A549 (cell line): ENCODE measurements at regions not wholly inside any gene's neighbourhood (a gene's known extent, or its start where the extent isn't known, plus 50 kb on each side); places are given as distances from the start of the nearest gene placed in this dataset.

Experiments
- ATAC-seq, 2 experiments: fragments of 200-7000 bp in 1 of 2; fragments of >200 bp in 1 of 2; cut with Nextera tagmentation in 1 of 2; cut with Tn5 transposase in 1 of 2; 3 replicates each; pipeline versions ENCODE4 v1.8.0 to v1.9.1; 2018 to 2020; ENCODE audit warnings: mild to moderate bottlenecking in 1 of 2, moderate library complexity in 1 of 2
- CTCF ChIA-PET: fragments of 300-600 bp; sonication (Branson Sonifier 250); formaldehyde crosslinking; extraction: SDS; loops from one replicate; lab custom pipeline; 2021; ENCODE audit warnings: antibody characterized with exemption, inconsistent platforms; lab: Yijun Ruan, JAX
- POLR2A ChIA-PET: fragments of 350-600 bp; formaldehyde crosslinking; extraction: SDS; loops from one replicate; lab custom pipeline; 2021; ENCODE audit warnings: antibody characterized with exemption, inconsistent platforms; lab: Yijun Ruan, JAX
- DNase-seq, 2 experiments: peaks; one replicate each; pipeline versions ENCODE4 v3.0.0 to v3.0.0-alpha.2; 2011 to 2016; ENCODE audit warnings: low read depth in 1 of 2, low spot score in 1 of 2
- FAIRE-seq: peaks from 2 replicates; lab custom pipeline; 2011; peaks lifted over from hg19 to GRCh38; lab: Jason Lieb, UNC
- H3K27ac ChIP-seq, 2 experiments: fragments of >200 bp; sonication (Bioruptor Twin); formaldehyde crosslinking; 3 replicates each; pipeline ENCODE4 v1.5.1; 2016 to 2017
- H3K4me1 ChIP-seq: fragments of >200 bp; sonication (Bioruptor Twin); formaldehyde crosslinking; 3 replicates; pipeline ENCODE4 v1.6.1; 2016
- H3K4me2 ChIP-seq: fragments of >200 bp; sonication (Bioruptor Twin); formaldehyde crosslinking; 3 replicates; pipeline ENCODE4 v1.6.1; 2016
- H3K4me3 ChIP-seq: fragments of >200 bp; sonication (Bioruptor Twin); formaldehyde crosslinking; 3 replicates; pipeline ENCODE4 v1.5.1; 2016
- H3K9me3 ChIP-seq: fragments of >200 bp; sonication (Bioruptor Twin); formaldehyde crosslinking; 3 replicates; pipeline ENCODE4 v1.6.1; 2016
- BHLHE40 ChIP-seq: IDR thresholded peaks from 2 replicates; pipeline ENCODE4 v1.6.1; 2012; ENCODE audit warnings: low read depth, low read length, inconsistent platforms
- CBX2 ChIP-seq: fragments of 200-600 bp; sonication (generic); IDR thresholded peaks from 2 replicates; pipeline ENCODE4 v1.6.1; 2016; ENCODE audit warnings: low read depth, mild to moderate bottlenecking, borderline replicate concordance
- CHD4 ChIP-seq: fragments of 200-600 bp; sonication (generic); IDR thresholded peaks from 2 replicates; pipeline ENCODE4 v1.6.1; 2016; ENCODE audit warnings: antibody characterized with exemption, mild to moderate bottlenecking, borderline replicate concordance
- EHF ChIP-seq: fragments of 250-450 bp; sonication (Bioruptor Pico); IDR thresholded peaks from 2 replicates; pipeline ENCODE4 v1.5.0; 2020; ENCODE audit warnings: mild to moderate bottlenecking
- EHMT2 ChIP-seq: fragments of 200-600 bp; sonication (generic); IDR thresholded peaks from 2 replicates; pipeline ENCODE4 v1.6.1; 2016; ENCODE audit warnings: antibody characterized with exemption, low read depth, mild to moderate bottlenecking, moderate library complexity
- EP300 ChIP-seq, 2 experiments: fragments of >200 bp; sonication (Bioruptor Twin); formaldehyde crosslinking; IDR thresholded peaks; 2 replicates in 1 of 2; 3 replicates in 1 of 2; pipeline ENCODE4 v1.6.1; 2016 to 2017
- ESRRA ChIP-seq: fragments of 150-350 bp; IDR thresholded peaks from 2 replicates; pipeline ENCODE4 v1.6.1; 2014; ENCODE audit warnings: mild to moderate bottlenecking, low read length, borderline replicate concordance
- FOSB ChIP-seq: fragments of 250-450 bp; sonication (Bioruptor Pico); IDR thresholded peaks from 2 replicates; pipeline ENCODE4 v1.5.0; 2020; ENCODE audit warnings: mild to moderate bottlenecking, moderate library complexity
- FOSL2 ChIP-seq, 2 experiments: fragments of 450-650 bp in 1 of 2; fragments of >200 bp in 1 of 2; sonication (Bioruptor Twin) in 1 of 2; formaldehyde crosslinking; IDR thresholded peaks; 2 replicates each; pipeline versions ENCODE4 v1.5.0 to v1.6.1; 2016 to 2020; ENCODE audit warnings: mild to moderate bottlenecking in 1 of 2, moderate library complexity in 1 of 2
- FOXS1 ChIP-seq: fragments of 250-450 bp; sonication (Bioruptor Pico); IDR thresholded peaks from 2 replicates; pipeline ENCODE4 v1.5.0; 2020; ENCODE audit warnings: mild to moderate bottlenecking, moderate library complexity
- HEYL ChIP-seq: fragments of 250-450 bp; sonication (Bioruptor Pico); IDR thresholded peaks from 2 replicates; pipeline ENCODE4 v1.8.0; 2021; ENCODE audit warnings: mild to moderate bottlenecking, moderate library complexity
- HMGXB4 ChIP-seq: fragments of 250-450 bp; sonication (Bioruptor Pico); IDR thresholded peaks from 2 replicates; pipeline ENCODE4 v1.5.0; 2021; ENCODE audit warnings: mild to moderate bottlenecking, moderate library complexity, borderline replicate concordance
- HOXA7 ChIP-seq: fragments of 250-450 bp; sonication (Bioruptor Pico); IDR thresholded peaks from 2 replicates; pipeline ENCODE4 v1.5.0; 2020; ENCODE audit warnings: mild to moderate bottlenecking, moderate library complexity
- HOXB5 ChIP-seq: fragments of 250-450 bp; sonication (Bioruptor Pico); IDR thresholded peaks from 2 replicates; pipeline ENCODE4 v1.5.0; 2020; ENCODE audit warnings: mild to moderate bottlenecking, moderate library complexity
- JUNB ChIP-seq: fragments of >200 bp; sonication (Bioruptor Twin); formaldehyde crosslinking; IDR thresholded peaks from 2 replicates; pipeline ENCODE4 v1.6.1; 2016
- KDM1A ChIP-seq: fragments of 200-600 bp; sonication (generic); IDR thresholded peaks from 2 replicates; pipeline ENCODE4 v1.6.1; 2016; ENCODE audit warnings: low read depth, mild to moderate bottlenecking
- KDM5A ChIP-seq: fragments of 200-600 bp; sonication (generic); IDR thresholded peaks from 2 replicates; pipeline ENCODE4 v1.6.1; 2016; ENCODE audit warnings: antibody characterized with exemption, mild to moderate bottlenecking
- PBX3 ChIP-seq: IDR thresholded peaks from 2 replicates; pipeline ENCODE4 v1.6.1; 2012
- PHF8 ChIP-seq: fragments of 200-600 bp; sonication (generic); IDR thresholded peaks from 2 replicates; pipeline ENCODE4 v1.6.1; 2016; ENCODE audit warnings: low read depth, mild to moderate bottlenecking, antibody characterized with exemption, moderate library complexity, borderline replicate concordance
- RARB ChIP-seq: fragments of 250-450 bp; sonication (Bioruptor Pico); IDR thresholded peaks from 2 replicates; pipeline ENCODE4 v1.8.0; 2021; ENCODE audit warnings: mild to moderate bottlenecking, moderate library complexity
- RFX5 ChIP-seq: fragments of 450-650 bp; IDR thresholded peaks from 2 replicates; pipeline ENCODE4 v1.7.1; 2014; ENCODE audit warnings: antibody characterized with exemption, mild to moderate bottlenecking, moderate library complexity
- SMC3 ChIP-seq: fragments of >200 bp; sonication (Bioruptor Twin); formaldehyde crosslinking; IDR thresholded peaks from 3 replicates; pipeline ENCODE4 v1.6.1; 2018; ENCODE audit warnings: inconsistent platforms
- TP53 ChIP-seq: fragments of 250-450 bp; sonication (Bioruptor Pico); IDR thresholded peaks from 2 replicates; pipeline ENCODE4 v1.5.0; 2021; ENCODE audit warnings: mild to moderate bottlenecking, moderate library complexity
- ZNF302 ChIP-seq: fragments of 250-450 bp; sonication (Bioruptor Pico); IDR thresholded peaks from 2 replicates; pipeline ENCODE4 v1.9.0; 2021; ENCODE audit warnings: inconsistent platforms, mild to moderate bottlenecking, moderate library complexity
- ZSCAN20 ChIP-seq: fragments of 250-450 bp; sonication (Bioruptor Pico); IDR thresholded peaks from 2 replicates; pipeline ENCODE4 v1.8.0; 2022; ENCODE audit warnings: mild to moderate bottlenecking, moderate library complexity
- WGBS: methylation state at CpG from one replicate; pipeline ENCODE4 v1.1.6; 2017; ENCODE audit errors: missing lambda C conversion rate; 5-methylcytosine and 5-hydroxymethylcytosine counted together

- no peak for ATAC-seq
- DNase-seq, result peak in 1 of 2 experiments; percentile 6
- no peak overlapping the region for H3K27ac ChIP-seq
Measured at GRCh38 chr7:112630565-112630964, 149.8 kb downstream of the LSMEM1 start.

GRCh38 chr7:112634107-112634506, 153.3 kb downstream of the LSMEM1 start:
- H3K4me3 ChIP-seq, result no peak overlapping the region
- H3K27ac ChIP-seq, result no peak overlapping the region
- H3K9me3 ChIP-seq, result no peaks in the 10 kb centered on the region
- ChIA-PET POLR2A (no interaction called here), CTCF (no interaction called here)
- 50% methylated on average over 3 of the region's 3 CpGs for WGBS
- H3K4me2 ChIP-seq, result no peak overlapping the region
- no peak for DNase-seq
- TF ChIP-seq HOXA7 (CRISPR knock-in tag) (no peak), KDM1A (no peak), FOSB (CRISPR knock-in tag) (no peak), HOXB5 (CRISPR knock-in tag) (no peak), BHLHE40 (no peak), HEYL (CRISPR knock-in tag) (no peak), FOXS1 (CRISPR knock-in tag) (no peak), FOSL2 (IDR thresholded peaks at IDR 0.05) (no peak), FOSL2 (CRISPR knock-in tag; IDR thresholded peaks at IDR 0.05) (no peak), EHMT2 (no peak), CHD4 (no peak), SMC3 (no peak), EHF (CRISPR knock-in tag) (no peak), ESRRA (no peak), EP300 (IDR thresholded peaks at IDR 0.05) (no peak), PHF8 (no peak), ZSCAN20 (no peak)
- FAIRE-seq, result no peak
- no peak for ATAC-seq
- H3K4me1 ChIP-seq, result no peaks in the 10 kb centered on the region

More at GRCh38 chr7:112630565-112630964, 149.8 kb downstream of the LSMEM1 start:
- FAIRE-seq, result no peak
- CTCF ChIA-PET, result interaction anchor here (0.6 kb wide), 1 partner anchor 376 kb away, joined by 3 read pairs; no protein-coding TSS in a partner anchor
- H3K4me3 ChIP-seq, result no peak overlapping the region
- TF ChIP-seq FOXS1 (CRISPR knock-in tag), result no peak
- TF ChIP-seq, all 56 proteins: peak for 0
- no peaks in the 10 kb centered on the region for H3K9me3 ChIP-seq
- POLR2A ChIA-PET, result interaction anchor here (0.5 kb wide), 1 partner anchor 343 kb away, joined by 3 read pairs; no protein-coding TSS in a partner anchor
- no peaks in the 10 kb centered on the region for H3K4me1 ChIP-seq
- 17% methylated on average over 1 of the region's 1 CpG for WGBS
- no peak overlapping the region for H3K4me2 ChIP-seq

GRCh38 chr7:112635742-112636141, 154.5 kb downstream of the TMEM168 start:
- Histone ChIP-seq H3K4me2 (no peak overlapping the region), H3K4me1 (no peaks in the 10 kb centered on the region)
- peak; percentile 7 for FAIRE-seq
- CTCF ChIA-PET, result no interaction called here
- TF ChIP-seq HEYL (CRISPR knock-in tag), result no peak
- TF ChIP-seq, all 56 proteins: peak for 0
- no peak overlapping the region for H3K4me3 ChIP-seq
- ATAC-seq, result no peak
- DNase-seq, result no peak
- POLR2A ChIA-PET, result no interaction called here
- no peaks in the 10 kb centered on the region for H3K9me3 ChIP-seq
- H3K27ac ChIP-seq, result no peak overlapping the region

GRCh38 chr7:112638675-112639400, 151.4 kb downstream of the TMEM168 start:
- POLR2A ChIA-PET, result no interaction called here
- WGBS, result 4% methylated on average over 2 of the region's 2 CpGs
- ATAC-seq (peak in 1 of 2 experiments; percentile 30; a peak in 1 of 6 replicates), FAIRE-seq (no peak), DNase-seq (no peak)
- H3K27ac ChIP-seq, result no peak overlapping the region
- H3K4me3 ChIP-seq, result no peak overlapping the region
- no peaks in the 10 kb centered on the region for H3K4me1 ChIP-seq
- CTCF ChIA-PET, result interaction anchor here (1.5 kb wide), 1 partner anchor 56 kb away, joined by 3 read pairs; no protein-coding TSS in a partner anchor
- no peak for TF ChIP-seq PHF8
- TF ChIP-seq CBX2, result no peak
- no peak for TF ChIP-seq ZNF302 (CRISPR knock-in tag)
- TF ChIP-seq TP53 (CRISPR knock-in tag), result no peak
- no peak for TF ChIP-seq FOXS1 (CRISPR knock-in tag)
- TF ChIP-seq HMGXB4 (CRISPR knock-in tag), result no peak
- TF ChIP-seq RFX5, result no peak
- TF ChIP-seq KDM5A, result no peak
- no peak for TF ChIP-seq JUNB
- no peak for TF ChIP-seq EHMT2
- no peak for TF ChIP-seq PBX3
- TF ChIP-seq RARB (CRISPR knock-in tag), result no peak
- no peak overlapping the region for H3K4me2 ChIP-seq
- no peaks in the 10 kb centered on the region for H3K9me3 ChIP-seq
